Activated naive CD4-positive, alpha-beta T cell treated with anti-CD3 and anti-CD28 coated beads for 36 hours (primary cell): ENCODE measurements at regions not wholly inside any gene's neighbourhood (a gene's known extent, or its start where the extent isn't known, plus 50 kb on each side); places are given as distances from the start of the nearest gene placed in this dataset.

Experiments
- CTCF ChIA-PET: fragments of 350-600 bp; sonication (Branson Sonifier 250); formaldehyde crosslinking; loops from one replicate; lab custom pipeline; 2021; ENCODE audit warnings: antibody characterized with exemption; lab: Charles Lee
- DNase-seq: peaks from one replicate; pipeline ENCODE4 v3.0.0-alpha.2; 2020
- H3K27ac Mint-ChIP-seq: one replicate; pipeline ENCODE4 v1.8.0; 2021; ENCODE audit warnings: mild to moderate bottlenecking, mixed read lengths
- H3K27me3 Mint-ChIP-seq: one replicate; pipeline ENCODE4 v1.8.0; 2021; ENCODE audit warnings: low read depth, mixed read lengths
- H3K36me3 Mint-ChIP-seq: one replicate; pipeline ENCODE4 v1.8.0; 2021; ENCODE audit warnings: low read depth, mixed read lengths
- H3K4me1 Mint-ChIP-seq: one replicate; pipeline ENCODE4 v1.8.0; 2021; ENCODE audit warnings: low read depth, mixed read lengths
- H3K4me3 Mint-ChIP-seq: one replicate; pipeline ENCODE4 v1.8.0; 2021; ENCODE audit warnings: mild to moderate bottlenecking, moderate library complexity, mixed read lengths
- H3K9me3 Mint-ChIP-seq: one replicate; pipeline ENCODE4 v1.8.0; 2021; ENCODE audit warnings: mixed read lengths
- intact Hi-C: fragments of 100-400 bp; cut with micrococcal nuclease; formaldehyde crosslinking; loops from one replicate; pipeline ENCODE4 v1.15.1; 2023

DNA sequence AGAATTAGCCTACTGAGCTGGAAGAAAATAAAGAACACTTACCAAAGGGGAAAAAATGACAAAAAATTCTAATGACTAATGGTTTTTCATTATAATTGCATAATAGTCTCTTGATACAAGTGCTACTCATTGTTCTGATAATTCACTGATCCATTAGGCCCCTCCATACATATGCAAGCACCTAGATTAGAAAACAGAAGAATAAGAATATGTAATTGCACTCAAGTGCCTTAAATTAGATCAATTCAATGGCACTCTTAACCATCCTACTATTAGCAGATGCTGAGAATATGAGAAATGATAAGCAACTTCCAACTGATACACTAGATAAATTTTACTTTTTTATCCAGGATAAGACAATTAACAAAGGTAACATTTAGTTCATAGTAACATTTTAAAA, 440.9 kb upstream of the C9orf72 start:
- Mint-ChIP-seq H3K27me3 (peaks cover 3% of the 10 kb centered on the region), H3K36me3 (no peaks in the 10 kb centered on the region), H3K9me3 (peaks cover 1% of the 10 kb centered on the region), H3K4me1 (no peaks in the 10 kb centered on the region), H3K4me3 (no peak overlapping the region), H3K27ac (no peak overlapping the region)
- intact Hi-C loops = no loop called here
- CTCF ChIA-PET = no interaction called here
- no peak for DNase-seq

- intact Hi-C loops = no loop called here
- H3K27ac Mint-ChIP-seq = no peak overlapping the region
- peaks cover 1% of the 10 kb centered on the region for H3K27me3 Mint-ChIP-seq
- CTCF ChIA-PET = no interaction called here
- H3K9me3 Mint-ChIP-seq = no peaks in the 10 kb centered on the region
- peak; percentile 5 for DNase-seq
- no peaks in the 10 kb centered on the region for H3K4me1 Mint-ChIP-seq
- H3K4me3 Mint-ChIP-seq = no peak overlapping the region
- H3K36me3 Mint-ChIP-seq = no peaks in the 10 kb centered on the region
These were observed 451.4 kb upstream of the C9orf72 start for GRCh38 chr9:28024676-28025075.

- no peak for DNase-seq
- no peaks in the 10 kb centered on the region for H3K4me1 Mint-ChIP-seq
- no peak overlapping the region for H3K27ac Mint-ChIP-seq
- no peaks in the 10 kb centered on the region for H3K9me3 Mint-ChIP-seq
- H3K4me3 Mint-ChIP-seq = no peak overlapping the region
- CTCF ChIA-PET = no interaction called here
- peaks cover 1% of the 10 kb centered on the region for H3K27me3 Mint-ChIP-seq
- no peaks in the 10 kb centered on the region for H3K36me3 Mint-ChIP-seq
- intact Hi-C loops = no loop called here
These were observed 451.9 kb upstream of the C9orf72 start for GRCh38 chr9:28025186-28025585.

DNA sequence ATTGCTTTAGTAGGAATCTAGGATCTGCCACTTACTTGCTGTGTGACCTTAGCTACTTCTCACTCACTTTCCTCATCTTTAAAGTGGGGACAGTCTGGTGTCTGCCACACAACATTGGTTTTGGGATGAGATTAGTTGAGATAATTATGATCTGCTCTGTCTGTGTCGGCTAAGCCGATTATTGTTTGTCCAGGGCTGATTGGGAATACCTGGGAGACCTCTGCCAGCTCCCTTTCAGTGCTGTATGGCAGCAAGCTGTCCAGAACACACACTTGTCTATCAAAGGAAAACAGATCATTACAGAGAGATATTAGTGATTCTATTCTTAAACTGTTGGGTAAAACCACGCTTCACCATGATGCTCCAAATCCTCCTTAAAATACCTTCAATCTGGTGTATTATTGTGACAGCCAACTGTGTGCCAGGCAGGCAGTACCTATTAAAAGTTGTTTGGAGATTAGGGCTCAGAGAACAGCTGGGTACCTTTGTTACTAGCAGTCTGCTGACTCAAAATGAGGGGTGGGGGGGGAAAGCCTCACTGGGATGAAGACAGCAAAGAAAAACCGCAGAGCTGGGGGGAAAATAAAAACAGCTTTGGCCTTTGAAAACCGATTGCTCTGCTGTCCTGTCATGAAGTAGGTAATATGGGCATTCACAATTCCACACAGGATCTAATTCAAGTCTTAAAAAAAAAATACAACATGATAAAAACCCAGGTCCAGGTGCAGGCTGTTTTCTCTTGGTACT, 458.4 kb upstream of the C9orf72 start:
- Mint-ChIP-seq H3K36me3 (no peaks in the 10 kb centered on the region), H3K9me3 (no peaks in the 10 kb centered on the region), H3K4me3 (no peak overlapping the region), H3K4me1 (no peaks in the 10 kb centered on the region), H3K27ac (no peak overlapping the region), H3K27me3 (peaks cover 1% of the 10 kb centered on the region)
- intact Hi-C loops = no loop called here
- CTCF ChIA-PET = no interaction called here
- DNase-seq = no peak

GRCh38 chr9:28032268-28032590, 458.9 kb upstream of the C9orf72 start:
- intact Hi-C loops = no loop called here
- CTCF ChIA-PET = no interaction called here
- H3K36me3 Mint-ChIP-seq = no peaks in the 10 kb centered on the region
- DNase-seq = no peak
- no peak overlapping the region for H3K27ac Mint-ChIP-seq
- peaks cover 1% of the 10 kb centered on the region for H3K27me3 Mint-ChIP-seq
- no peaks in the 10 kb centered on the region for H3K4me1 Mint-ChIP-seq
- H3K4me3 Mint-ChIP-seq = no peak overlapping the region
- H3K9me3 Mint-ChIP-seq = no peaks in the 10 kb centered on the region

DNA sequence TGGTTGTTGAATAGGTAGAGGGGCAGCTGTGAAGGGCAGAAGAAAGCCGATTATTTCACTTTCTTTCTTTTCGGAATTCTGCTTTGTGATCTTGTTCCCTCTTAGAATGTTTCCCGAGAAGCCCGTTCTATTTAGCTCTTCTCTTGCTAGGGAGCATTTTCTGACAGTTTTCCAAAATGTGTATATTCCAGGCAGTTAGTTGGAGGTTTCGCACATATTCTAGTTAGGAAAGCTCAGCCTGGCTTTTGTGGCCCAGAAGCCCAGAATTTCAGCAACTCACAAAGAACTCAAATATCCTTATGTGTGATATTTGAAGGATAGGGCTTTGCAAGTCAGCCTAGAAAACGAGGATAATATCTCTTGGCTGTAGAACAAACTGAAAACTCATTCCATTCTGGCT, 461.0 kb upstream of the C9orf72 start:
- no peak overlapping the region for H3K4me3 Mint-ChIP-seq
- peaks cover under 1% of the 10 kb centered on the region for H3K27me3 Mint-ChIP-seq
- H3K36me3 Mint-ChIP-seq = no peaks in the 10 kb centered on the region
- intact Hi-C loops = no loop called here
- no peaks in the 10 kb centered on the region for H3K9me3 Mint-ChIP-seq
- CTCF ChIA-PET = no interaction called here
- H3K4me1 Mint-ChIP-seq = no peaks in the 10 kb centered on the region
- no peak for DNase-seq
- no peak overlapping the region for H3K27ac Mint-ChIP-seq

DNA sequence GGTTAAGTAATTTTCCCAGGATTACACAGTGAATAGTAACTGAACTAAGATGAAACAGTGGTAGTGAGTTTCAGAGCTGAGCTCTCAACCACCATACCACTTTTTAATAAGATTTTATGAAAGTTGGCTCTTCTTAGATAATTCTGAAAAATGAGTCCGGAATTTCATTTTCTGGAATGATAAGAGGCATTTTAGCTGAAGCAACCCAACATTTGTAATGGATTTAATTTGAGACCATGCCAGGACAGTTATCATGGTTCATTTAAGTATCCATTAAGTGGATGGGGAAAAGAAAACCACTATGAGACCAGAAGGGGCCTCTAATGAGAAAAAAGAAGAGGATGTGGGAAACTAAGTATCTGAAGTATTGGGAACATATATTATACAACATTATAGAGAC, 464.7 kb upstream of the C9orf72 start:
- no peaks in the 10 kb centered on the region for H3K9me3 Mint-ChIP-seq
- H3K4me3 Mint-ChIP-seq = no peak overlapping the region
- H3K27ac Mint-ChIP-seq = no peak overlapping the region
- no peaks in the 10 kb centered on the region for H3K36me3 Mint-ChIP-seq
- CTCF ChIA-PET = no interaction called here
- intact Hi-C loops = no loop called here
- DNase-seq = no peak
- H3K4me1 Mint-ChIP-seq = no peaks in the 10 kb centered on the region
- H3K27me3 Mint-ChIP-seq = no peaks in the 10 kb centered on the region

GRCh38 chr9:28045051-28045450, 471.8 kb upstream of the C9orf72 start:
- CTCF ChIA-PET = no interaction called here

DNA sequence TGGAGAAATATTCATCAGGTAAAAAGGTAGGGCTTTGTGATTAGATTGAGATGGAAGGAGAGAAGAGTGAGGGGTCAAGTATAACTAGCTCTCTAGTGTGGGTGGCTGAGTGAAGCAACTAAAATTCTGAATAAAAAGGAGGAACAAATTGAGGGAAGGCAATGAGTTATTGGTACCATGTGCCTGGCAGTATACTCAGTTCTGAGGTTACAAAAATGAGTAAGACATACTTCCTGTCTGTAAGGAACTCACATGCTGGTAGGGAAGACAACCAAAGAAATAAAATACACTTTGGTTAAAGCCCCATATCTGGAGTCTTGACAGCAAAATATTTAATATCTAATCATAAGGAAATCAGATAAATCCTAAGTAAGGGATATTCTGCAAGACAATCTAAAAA, 476.8 kb upstream of the C9orf72 start:
- Mint-ChIP-seq H3K4me1 (no peaks in the 10 kb centered on the region), H3K4me3 (no peak overlapping the region), H3K9me3 (no peaks in the 10 kb centered on the region), H3K27me3 (no peaks in the 10 kb centered on the region), H3K36me3 (no peaks in the 10 kb centered on the region), H3K27ac (no peak overlapping the region)
- intact Hi-C loops = no loop called here
- no peak for DNase-seq
- CTCF ChIA-PET = interaction anchor here (0.6 kb wide), 1 partner anchor 19 kb away, joined by 3 read pairs; no protein-coding TSS in a partner anchor

More at GRCh38 chr9:28045051-28045450, 471.8 kb upstream of the C9orf72 start:
- Mint-ChIP-seq H3K36me3 (no peaks in the 10 kb centered on the region), H3K9me3 (no peaks in the 10 kb centered on the region), H3K27me3 (no peaks in the 10 kb centered on the region), H3K4me1 (no peaks in the 10 kb centered on the region), H3K4me3 (no peak overlapping the region), H3K27ac (no peak overlapping the region)
- intact Hi-C loops = no loop called here
- no peak for DNase-seq

DNA sequence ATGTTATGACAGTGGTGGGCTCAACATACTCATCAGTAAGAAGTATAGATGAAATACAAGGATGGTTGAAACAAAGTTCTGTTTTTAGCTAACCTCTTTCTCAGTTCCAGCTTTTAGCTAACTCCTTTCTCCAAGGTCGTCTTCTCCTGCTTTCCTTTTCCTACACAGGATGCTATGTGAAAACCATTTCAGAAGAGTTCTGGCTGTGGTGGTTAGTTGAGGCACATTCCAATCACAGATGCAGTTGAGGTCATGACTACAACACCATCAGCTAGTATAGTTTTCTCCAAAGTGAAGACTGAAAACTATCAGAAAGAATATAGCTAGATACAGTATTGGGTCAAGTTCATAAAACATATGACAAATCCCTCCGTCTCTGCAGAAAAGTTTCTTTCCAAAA, 477.7 kb upstream of the C9orf72 start:
- Mint-ChIP-seq H3K27ac (no peak overlapping the region), H3K4me3 (no peak overlapping the region), H3K9me3 (no peaks in the 10 kb centered on the region), H3K27me3 (no peaks in the 10 kb centered on the region), H3K4me1 (no peaks in the 10 kb centered on the region), H3K36me3 (no peaks in the 10 kb centered on the region)
- intact Hi-C loops = no loop called here
- CTCF ChIA-PET = no interaction called here
- DNase-seq = no peak

- CTCF ChIA-PET = no interaction called here
- H3K4me1 Mint-ChIP-seq = no peaks in the 10 kb centered on the region
- no peaks in the 10 kb centered on the region for H3K9me3 Mint-ChIP-seq
- no peak overlapping the region for H3K4me3 Mint-ChIP-seq
- intact Hi-C loops = no loop called here
- H3K27ac Mint-ChIP-seq = no peak overlapping the region
- no peaks in the 10 kb centered on the region for H3K36me3 Mint-ChIP-seq
- no peak for DNase-seq
- H3K27me3 Mint-ChIP-seq = no peaks in the 10 kb centered on the region
These were observed 478.6 kb upstream of the C9orf72 start for GRCh38 chr9:28051559-28052503.

DNA sequence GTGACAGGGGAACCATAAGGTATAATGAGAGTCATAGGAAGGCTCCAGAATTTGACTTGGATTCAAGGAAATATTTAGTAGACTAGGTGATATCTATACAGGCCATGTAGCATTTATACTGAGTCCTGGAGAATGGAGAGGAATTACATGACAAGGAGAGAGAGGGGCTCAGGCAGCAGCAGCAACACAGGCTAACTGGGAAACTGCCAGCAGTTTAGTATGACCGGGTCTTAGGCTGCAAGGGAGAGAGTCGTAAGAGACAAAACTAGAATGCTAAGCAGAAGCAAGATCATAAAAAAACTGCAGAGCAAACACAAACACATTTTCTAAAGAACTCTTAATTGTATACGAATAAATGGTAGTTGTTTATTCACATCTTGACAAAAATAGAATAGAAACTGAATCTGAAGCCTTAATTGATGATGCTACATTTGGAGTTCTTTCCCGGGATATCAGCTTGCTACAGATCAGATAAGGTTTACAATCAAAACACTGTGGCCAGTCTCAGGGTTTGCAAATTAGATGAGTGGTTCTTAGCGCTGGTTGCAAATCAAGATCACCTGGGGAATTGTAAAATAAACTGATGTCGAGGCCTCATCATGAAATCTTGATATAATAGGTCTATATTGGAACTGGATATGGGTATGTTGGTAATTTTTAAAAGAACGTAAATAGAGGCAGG, 480.0 kb upstream of the C9orf72 start:
- DNase-seq = no peak
- CTCF ChIA-PET = no interaction called here
- Mint-ChIP-seq H3K4me1 (no peaks in the 10 kb centered on the region), H3K4me3 (no peak overlapping the region), H3K9me3 (no peaks in the 10 kb centered on the region), H3K36me3 (no peaks in the 10 kb centered on the region), H3K27me3 (no peaks in the 10 kb centered on the region), H3K27ac (no peak overlapping the region)
- intact Hi-C loops = no loop called here
